CD8-positive, alpha-beta memory T cell (primary cell): ENCODE measurements at regions not wholly inside any gene's neighbourhood (a gene's known extent, or its start where the extent isn't known, plus 50 kb on each side); places are given as distances from the start of the nearest gene placed in this dataset.

ENCODE experiments used
- CTCF ChIA-PET: fragments of 350-600 bp; sonication (Branson Sonifier 250); formaldehyde crosslinking; loops from one replicate; lab custom pipeline; 2021; ENCODE audit warnings: antibody characterized with exemption; lab: Charles Lee
- POLR2A ChIA-PET: fragments of 350-600 bp; sonication (Branson Sonifier 250); formaldehyde crosslinking; loops from one replicate; lab custom pipeline; 2021; ENCODE audit warnings: antibody characterized with exemption; lab: Charles Lee
- DNase-seq, 5 donors: peaks; one replicate each; pipeline versions ENCODE4 v3.0.0 to v3.0.0-alpha.2; 2020 to 2022; ENCODE audit warnings: mixed read lengths in 1 of 5
- H3K27ac ChIP-seq: one replicate; pipeline ENCODE4 v1.7.0; 2013; ENCODE audit warnings: low read depth, mild to moderate bottlenecking, low read length, moderate library complexity
- H3K27me3 ChIP-seq: 2 replicates; pipeline ENCODE4 v1.7.0; 2013; ENCODE audit warnings: low read length, mild to moderate bottlenecking; ENCODE audit not compliant: insufficient read depth, poor library complexity, severe bottlenecking
- H3K36me3 ChIP-seq: 2 replicates; pipeline ENCODE4 v1.7.0; 2013; ENCODE audit warnings: mild to moderate bottlenecking, low read length, moderate library complexity; ENCODE audit not compliant: insufficient read depth
- H3K4me1 ChIP-seq: 2 replicates; pipeline ENCODE4 v1.7.0; 2013; ENCODE audit warnings: mild to moderate bottlenecking, low read length, moderate library complexity; ENCODE audit not compliant: insufficient read depth
- H3K4me3 ChIP-seq: 2 replicates; pipeline ENCODE4 v1.7.0; 2013; ENCODE audit warnings: mild to moderate bottlenecking, low read length
- H3K9me3 ChIP-seq: 2 replicates; pipeline ENCODE4 v1.7.0; 2013; ENCODE audit warnings: mild to moderate bottlenecking, low read length
- H3K27ac Mint-ChIP-seq, 8 donors: one replicate each; pipeline ENCODE4 v1.8.0; 2020 to 2021; ENCODE audit warnings: mixed read lengths in 8 of 8, mild to moderate bottlenecking in 6 of 8, inconsistent platforms in 3 of 8, moderate library complexity in 3 of 8
- H3K27me3 Mint-ChIP-seq, 2 donors: one replicate each; pipeline ENCODE4 v1.8.0; 2020 to 2021; ENCODE audit warnings: mixed read lengths in 2 of 2, mild to moderate bottlenecking in 1 of 2, moderate library complexity in 1 of 2
- H3K36me3 Mint-ChIP-seq, 3 donors: one replicate each; pipeline ENCODE4 v1.8.0; 2020 to 2021; ENCODE audit warnings: mixed read lengths in 3 of 3, inconsistent platforms in 1 of 3, mild to moderate bottlenecking in 1 of 3
- H3K4me1 Mint-ChIP-seq, 3 donors: one replicate each; pipeline ENCODE4 v1.8.0; 2020 to 2021; ENCODE audit warnings: mixed read lengths in 3 of 3, inconsistent platforms in 1 of 3, mild to moderate bottlenecking in 1 of 3
- H3K4me3 Mint-ChIP-seq, 7 donors: one replicate each; pipeline ENCODE4 v1.8.0; 2020 to 2021; ENCODE audit warnings: mixed read lengths in 7 of 7, mild to moderate bottlenecking in 6 of 7, moderate library complexity in 4 of 7, inconsistent platforms in 2 of 7
- H3K9me3 Mint-ChIP-seq, 5 donors: one replicate each; pipeline ENCODE4 v1.8.0; 2020 to 2022; ENCODE audit warnings: mixed read lengths in 5 of 5, mild to moderate bottlenecking in 3 of 5, moderate library complexity in 2 of 5, inconsistent platforms in 1 of 5

- H3K4me3 Mint-ChIP-seq, result no peak overlapping the region
- no peaks in the 10 kb centered on the region for H3K36me3 ChIP-seq
- no peaks in the 10 kb centered on the region for H3K27me3 ChIP-seq
- H3K4me1 Mint-ChIP-seq, result no peaks in the 10 kb centered on the region
- no peak overlapping the region for H3K4me3 ChIP-seq
- ChIA-PET CTCF (no interaction called here), POLR2A (no interaction called here)
- no peak for DNase-seq
- no peak overlapping the region for H3K27ac ChIP-seq
- H3K27ac Mint-ChIP-seq, result no peak overlapping the region
- H3K9me3 Mint-ChIP-seq, result peaks cover 6 to 36% (median 6%) of the 10 kb centered on the region in 5 donors
- H3K27me3 Mint-ChIP-seq, result no peaks in the 10 kb centered on the region
- H3K36me3 Mint-ChIP-seq, result no peaks in the 10 kb centered on the region
- no peaks in the 10 kb centered on the region for H3K4me1 ChIP-seq
- no peaks in the 10 kb centered on the region for H3K9me3 ChIP-seq
These were observed 367.2 kb upstream of the LMO3 start for GRCh38 chr12:16972923-16973770.

GRCh38 chr12:16962889-16963288, 356.9 kb upstream of the LMO3 start:
- POLR2A ChIA-PET, result no interaction called here
- Mint-ChIP-seq H3K27ac (no peak overlapping the region), H3K27me3 (no peaks in the 10 kb centered on the region), H3K4me3 (no peak overlapping the region), H3K36me3 (no peaks in the 10 kb centered on the region), H3K9me3 (peaks cover 0 to 15% (median 12%) of the 10 kb centered on the region in 5 donors), H3K4me1 (no peaks in the 10 kb centered on the region)
- DNase-seq, result no peak
- Histone ChIP-seq H3K27ac (no peak overlapping the region), H3K4me3 (no peak overlapping the region), H3K27me3 (no peaks in the 10 kb centered on the region), H3K4me1 (no peaks in the 10 kb centered on the region), H3K36me3 (no peaks in the 10 kb centered on the region), H3K9me3 (no peaks in the 10 kb centered on the region)
- CTCF ChIA-PET, result no interaction called here

- H3K27me3 Mint-ChIP-seq, result no peaks in the 10 kb centered on the region
- H3K9me3 Mint-ChIP-seq, result peaks cover 2 to 31% (median 9%) of the 10 kb centered on the region in 5 donors
- ChIA-PET POLR2A (no interaction called here), CTCF (no interaction called here)
- Histone ChIP-seq H3K4me3 (no peak overlapping the region), H3K27ac (no peak overlapping the region), H3K4me1 (no peaks in the 10 kb centered on the region), H3K36me3 (no peaks in the 10 kb centered on the region), H3K27me3 (no peaks in the 10 kb centered on the region), H3K9me3 (no peaks in the 10 kb centered on the region)
- no peaks in the 10 kb centered on the region for H3K36me3 Mint-ChIP-seq
- no peak overlapping the region for H3K4me3 Mint-ChIP-seq
- DNase-seq, result no peak
- H3K27ac Mint-ChIP-seq, result no peak overlapping the region
- no peaks in the 10 kb centered on the region for H3K4me1 Mint-ChIP-seq
These were observed 349.2 kb upstream of the LMO3 start for GRCh38 chr12:16955083-16955657.

- no peaks in the 10 kb centered on the region for H3K36me3 ChIP-seq
- no peak overlapping the region for H3K27ac ChIP-seq
- CTCF ChIA-PET, result no interaction called here
- no peak overlapping the region for H3K27ac Mint-ChIP-seq
- no peaks in the 10 kb centered on the region for H3K4me1 ChIP-seq
- no peaks in the 10 kb centered on the region for H3K27me3 Mint-ChIP-seq
- DNase-seq, result no peak
- H3K27me3 ChIP-seq, result no peaks in the 10 kb centered on the region
- peaks cover 2 to 36% (median 14%) of the 10 kb centered on the region in 5 donors for H3K9me3 Mint-ChIP-seq
- H3K36me3 Mint-ChIP-seq, result no peaks in the 10 kb centered on the region
- no peaks in the 10 kb centered on the region for H3K4me1 Mint-ChIP-seq
- H3K4me3 ChIP-seq, result no peak overlapping the region
- POLR2A ChIA-PET, result no interaction called here
- no peaks in the 10 kb centered on the region for H3K9me3 ChIP-seq
- no peak overlapping the region for H3K4me3 Mint-ChIP-seq
These were observed 344.1 kb upstream of the LMO3 start for GRCh38 chr12:16949871-16950667.

GRCh38 chr12:16949371-16949770, 343.4 kb upstream of the LMO3 start:
- Mint-ChIP-seq H3K27ac (no peak overlapping the region), H3K27me3 (no peaks in the 10 kb centered on the region), H3K4me3 (no peak overlapping the region), H3K4me1 (no peaks in the 10 kb centered on the region), H3K36me3 (no peaks in the 10 kb centered on the region), H3K9me3 (peaks cover 2 to 32% (median 14%) of the 10 kb centered on the region in 5 donors)
- no peak for DNase-seq
- no peaks in the 10 kb centered on the region for H3K9me3 ChIP-seq
- POLR2A ChIA-PET, result no interaction called here
- no peak overlapping the region for H3K4me3 ChIP-seq
- H3K27me3 ChIP-seq, result no peaks in the 10 kb centered on the region
- CTCF ChIA-PET, result no interaction called here
- no peaks in the 10 kb centered on the region for H3K4me1 ChIP-seq
- no peaks in the 10 kb centered on the region for H3K36me3 ChIP-seq
- no peak overlapping the region for H3K27ac ChIP-seq

- Mint-ChIP-seq H3K9me3 (peaks cover 3 to 26% (median 13%) of the 10 kb centered on the region in 5 donors), H3K4me3 (no peak overlapping the region), H3K27ac (no peak overlapping the region), H3K27me3 (no peaks in the 10 kb centered on the region), H3K4me1 (no peaks in the 10 kb centered on the region), H3K36me3 (no peaks in the 10 kb centered on the region)
- POLR2A ChIA-PET, result no interaction called here
- CTCF ChIA-PET, result no interaction called here
- Histone ChIP-seq H3K36me3 (no peaks in the 10 kb centered on the region), H3K4me3 (no peak overlapping the region), H3K4me1 (no peaks in the 10 kb centered on the region), H3K27ac (no peak overlapping the region), H3K9me3 (no peaks in the 10 kb centered on the region), H3K27me3 (no peaks in the 10 kb centered on the region)
- no peak for DNase-seq
These were observed 340.7 kb upstream of the LMO3 start for GRCh38 chr12:16946704-16947103.

- Mint-ChIP-seq H3K27me3 (no peaks in the 10 kb centered on the region), H3K4me1 (no peaks in the 10 kb centered on the region), H3K36me3 (no peaks in the 10 kb centered on the region), H3K27ac (no peak overlapping the region), H3K4me3 (no peak overlapping the region), H3K9me3 (peaks cover 13 to 56% (median 35%) of the 10 kb centered on the region in 5 donors)
- no peaks in the 10 kb centered on the region for H3K36me3 ChIP-seq
- ChIA-PET CTCF (no interaction called here), POLR2A (no interaction called here)
- H3K9me3 ChIP-seq, result peaks cover 4% of the 10 kb centered on the region
- H3K4me3 ChIP-seq, result no peak overlapping the region
- no peaks in the 10 kb centered on the region for H3K4me1 ChIP-seq
- no peaks in the 10 kb centered on the region for H3K27me3 ChIP-seq
- DNase-seq, result no peak
- no peak overlapping the region for H3K27ac ChIP-seq
These were observed 333.9 kb upstream of the LMO3 start for GRCh38 chr12:16939871-16940306.

- Mint-ChIP-seq H3K27ac (no peak overlapping the region), H3K4me3 (no peak overlapping the region), H3K9me3 (peaks cover 8 to 31% (median 14%) of the 10 kb centered on the region in 5 donors), H3K36me3 (no peaks in the 10 kb centered on the region), H3K27me3 (no peaks in the 10 kb centered on the region), H3K4me1 (no peaks in the 10 kb centered on the region)
- Histone ChIP-seq H3K27me3 (no peaks in the 10 kb centered on the region), H3K4me3 (no peak overlapping the region), H3K27ac (no peak overlapping the region), H3K4me1 (no peaks in the 10 kb centered on the region), H3K9me3 (no peaks in the 10 kb centered on the region), H3K36me3 (no peaks in the 10 kb centered on the region)
- DNase-seq, result no peak
- ChIA-PET POLR2A (no interaction called here), CTCF (no interaction called here)
These were observed 321.3 kb upstream of the LMO3 start for GRCh38 chr12:16927259-16927658.
